ENCODE measurements at regions not wholly inside any gene's neighbourhood (a gene's known extent, or its start where the extent isn't known, plus 50 kb on each side); places are given as distances from the start of the nearest gene placed in this dataset.

- no peak overlapping the region for H3K27ac ChIP-seq
- no peaks in the 10 kb centered on the region for H3K4me1 ChIP-seq
- no peaks in the 10 kb centered on the region for H3K36me3 ChIP-seq
- no peaks in the 10 kb centered on the region for H3K27me3 ChIP-seq
- peaks cover 0 to 9% of the 10 kb centered on the region in 2 donors for H3K9me3 ChIP-seq
- no peak overlapping the region for H3K4me3 ChIP-seq
- no peak for DNase-seq (ENCODE audit: low spot score in 2 of 2)
- intact Hi-C loops (cut with DNase I; ENCODE audit: low total_unique reads) = no loop called here
- TF ChIP-seq CTCF (IDR thresholded peaks at IDR 0.05) = no peak
- TF ChIP-seq POLR2AphosphoS5 (IDR thresholded peaks at IDR 0.05) = no peak
- TF ChIP-seq POLR2A (IDR thresholded peaks at IDR 0.05) = no peak
Measured at GRCh38 chr4:189071241-189071640, 869.4 kb upstream of the FRG1 start.

DNA sequence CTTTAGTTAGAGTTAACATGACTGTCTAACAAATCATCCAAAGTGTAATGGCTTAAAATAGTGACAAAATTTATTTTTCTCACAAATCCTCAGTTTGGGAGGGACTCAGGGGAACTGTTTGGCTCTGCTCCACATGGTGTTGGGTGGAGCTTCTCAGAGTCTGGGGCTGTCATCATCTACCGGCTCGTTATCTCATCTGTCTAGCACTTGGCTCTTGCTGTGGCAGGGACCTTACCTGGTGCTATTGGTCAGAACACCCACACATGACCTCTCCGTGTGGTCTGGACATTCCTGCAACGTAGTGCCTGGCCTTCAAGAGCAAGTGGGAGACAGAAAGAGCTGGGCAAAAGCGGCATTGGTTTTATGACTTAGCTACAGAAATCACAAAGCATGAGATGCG, 866.9 kb upstream of the FRG1 start:
- DNase-seq (ENCODE audit: low spot score in 2 of 2) = no peak
- intact Hi-C loops (cut with DNase I; ENCODE audit: low total_unique reads) = no loop called here
- H3K27ac ChIP-seq = no peak overlapping the region
- peaks cover 0 to 9% of the 10 kb centered on the region in 2 donors for H3K9me3 ChIP-seq
- no peak for TF ChIP-seq POLR2A (IDR thresholded peaks at IDR 0.05)
- TF ChIP-seq CTCF (IDR thresholded peaks at IDR 0.05) = no peak
- TF ChIP-seq POLR2AphosphoS5 (IDR thresholded peaks at IDR 0.05) = no peak
- H3K4me1 ChIP-seq = no peaks in the 10 kb centered on the region
- H3K4me3 ChIP-seq = no peak overlapping the region
- no peaks in the 10 kb centered on the region for H3K36me3 ChIP-seq
- H3K27me3 ChIP-seq = no peaks in the 10 kb centered on the region

DNA sequence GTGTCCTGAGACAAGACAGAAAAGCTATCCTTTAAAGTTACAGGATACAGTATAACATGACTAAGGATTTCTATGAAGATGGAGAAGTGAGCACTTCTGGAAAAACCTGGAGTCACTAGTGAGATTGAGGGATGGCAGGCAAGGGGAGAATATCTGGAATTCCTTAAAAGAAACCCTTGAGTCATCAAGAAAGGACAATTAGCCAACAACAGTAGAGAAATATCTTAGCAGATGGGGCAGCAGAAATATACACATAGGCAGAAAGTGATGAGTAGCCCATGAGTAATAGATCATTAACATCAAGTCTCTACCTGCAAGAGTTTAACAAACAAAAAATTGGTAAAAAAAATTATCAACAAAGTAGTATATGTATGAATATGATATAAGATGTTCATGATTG, 858.8 kb upstream of the FRG1 start:
- no peaks in the 10 kb centered on the region for H3K27me3 ChIP-seq
- TF ChIP-seq POLR2AphosphoS5 (IDR thresholded peaks at IDR 0.05) (no peak), CTCF (IDR thresholded peaks at IDR 0.05) (no peak), POLR2A (IDR thresholded peaks at IDR 0.05) (no peak)
- intact Hi-C loops (cut with DNase I; ENCODE audit: low total_unique reads) = no loop called here
- no peaks in the 10 kb centered on the region for H3K4me1 ChIP-seq
- no peaks in the 10 kb centered on the region for H3K9me3 ChIP-seq
- no peak overlapping the region for H3K4me3 ChIP-seq
- no peak for DNase-seq (ENCODE audit: low spot score in 2 of 2)
- H3K36me3 ChIP-seq = no peaks in the 10 kb centered on the region
- no peak overlapping the region for H3K27ac ChIP-seq

GRCh38 chr4:189083769-189084168, 856.9 kb upstream of the FRG1 start:
- Histone ChIP-seq H3K27ac (no peak overlapping the region), H3K27me3 (no peaks in the 10 kb centered on the region), H3K4me3 (no peak overlapping the region), H3K36me3 (no peaks in the 10 kb centered on the region), H3K9me3 (no peaks in the 10 kb centered on the region), H3K4me1 (no peaks in the 10 kb centered on the region)
- intact Hi-C loops (cut with DNase I; ENCODE audit: low total_unique reads) = no loop called here
- no peak for TF ChIP-seq POLR2A (IDR thresholded peaks at IDR 0.05)
- no peak for TF ChIP-seq POLR2AphosphoS5 (IDR thresholded peaks at IDR 0.05)
- DNase-seq (ENCODE audit: low spot score in 2 of 2) = no peak

GRCh38 chr4:189084671-189085070, 856.0 kb upstream of the FRG1 start:
- Histone ChIP-seq H3K4me1 (no peaks in the 10 kb centered on the region), H3K9me3 (no peaks in the 10 kb centered on the region), H3K27me3 (no peaks in the 10 kb centered on the region), H3K36me3 (no peaks in the 10 kb centered on the region), H3K27ac (no peak overlapping the region), H3K4me3 (no peak overlapping the region)
- TF ChIP-seq CTCF (IDR thresholded peaks at IDR 0.05) (no peak), POLR2AphosphoS5 (IDR thresholded peaks at IDR 0.05) (no peak), POLR2A (IDR thresholded peaks at IDR 0.05) (no peak)
- intact Hi-C loops (cut with DNase I; ENCODE audit: low total_unique reads) = no loop called here
- DNase-seq (ENCODE audit: low spot score in 2 of 2) = no peak

DNA sequence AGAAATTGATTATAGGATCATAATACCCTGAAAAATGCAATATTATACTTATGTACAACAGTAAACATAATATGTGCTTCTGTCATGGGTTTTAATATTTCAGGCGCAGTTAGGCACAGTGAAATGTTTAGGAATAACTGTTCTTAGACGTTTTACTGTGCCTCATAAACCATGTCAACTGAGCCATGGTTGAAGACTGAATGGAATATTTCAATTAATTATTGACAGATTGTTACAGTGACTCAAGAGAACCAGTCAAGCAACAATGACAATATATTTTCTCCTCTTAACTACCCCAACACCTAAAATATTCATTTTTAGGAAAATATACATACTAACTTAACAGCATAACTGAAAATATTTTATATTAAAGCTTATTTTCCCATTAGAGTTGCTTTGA, 852.7 kb upstream of the FRG1 start:
- H3K27me3 ChIP-seq = no peaks in the 10 kb centered on the region
- H3K4me3 ChIP-seq = no peak overlapping the region
- H3K4me1 ChIP-seq = no peaks in the 10 kb centered on the region
- intact Hi-C loops (cut with DNase I; ENCODE audit: low total_unique reads) = no loop called here
- no peak for DNase-seq (ENCODE audit: low spot score in 2 of 2)
- H3K36me3 ChIP-seq = no peaks in the 10 kb centered on the region
- no peak overlapping the region for H3K27ac ChIP-seq
- no peaks in the 10 kb centered on the region for H3K9me3 ChIP-seq
- no peak for TF ChIP-seq POLR2A (IDR thresholded peaks at IDR 0.05)
- no peak for TF ChIP-seq CTCF (IDR thresholded peaks at IDR 0.05)
- TF ChIP-seq POLR2AphosphoS5 (IDR thresholded peaks at IDR 0.05) = no peak
